ACC112 (cell line): ENCODE measurements at regions not wholly inside any gene's neighbourhood (a gene's known extent, or its start where the extent isn't known, plus 50 kb on each side); places are given as distances from the start of the nearest gene placed in this dataset.

Experiments
- H2AFZ ChIP-seq: fragments of 200-600 bp; sonication (generic); one replicate; pipeline ENCODE4 v1.6.0; 2017; ENCODE audit warnings: antibody characterized with exemption, low read length; ENCODE audit not compliant: unreplicated experiment
- H3K27ac ChIP-seq: fragments of 200-600 bp; sonication (generic); 2 replicates; pipeline ENCODE4 v1.5.1; 2014; ENCODE audit warnings: low read depth, mild to moderate bottlenecking, antibody characterized with exemption, low read length, moderate library complexity
- H3K27me3 ChIP-seq: fragments of 200-600 bp; sonication (generic); 2 replicates; pipeline ENCODE4 v1.6.1; 2014; ENCODE audit warnings: mild to moderate bottlenecking, antibody characterized with exemption, low read length, moderate library complexity, mixed read lengths; ENCODE audit not compliant: insufficient read depth
- H3K36me3 ChIP-seq: fragments of 200-600 bp; sonication (generic); 2 replicates; pipeline ENCODE4 v1.6.1; 2016; ENCODE audit warnings: mild to moderate bottlenecking, antibody characterized with exemption, low read length, moderate library complexity, mixed read lengths; ENCODE audit not compliant: insufficient read depth
- H3K4me1 ChIP-seq: fragments of 200-600 bp; sonication (generic); one replicate; pipeline ENCODE4 v1.6.1; 2016; ENCODE audit warnings: low read length, mixed read lengths; ENCODE audit not compliant: insufficient read depth, unreplicated experiment, control insufficient read depth
- H3K4me3 ChIP-seq: fragments of 200-600 bp; sonication (generic); 2 replicates; pipeline ENCODE4 v1.5.1; 2014; ENCODE audit warnings: mild to moderate bottlenecking, low read depth, low read length
- H3K79me2 ChIP-seq: fragments of 200-600 bp; sonication (generic); one replicate; pipeline ENCODE4 v1.6.0; 2016; ENCODE audit warnings: low read length; ENCODE audit not compliant: control insufficient read depth, unreplicated experiment, insufficient read depth

DNA sequence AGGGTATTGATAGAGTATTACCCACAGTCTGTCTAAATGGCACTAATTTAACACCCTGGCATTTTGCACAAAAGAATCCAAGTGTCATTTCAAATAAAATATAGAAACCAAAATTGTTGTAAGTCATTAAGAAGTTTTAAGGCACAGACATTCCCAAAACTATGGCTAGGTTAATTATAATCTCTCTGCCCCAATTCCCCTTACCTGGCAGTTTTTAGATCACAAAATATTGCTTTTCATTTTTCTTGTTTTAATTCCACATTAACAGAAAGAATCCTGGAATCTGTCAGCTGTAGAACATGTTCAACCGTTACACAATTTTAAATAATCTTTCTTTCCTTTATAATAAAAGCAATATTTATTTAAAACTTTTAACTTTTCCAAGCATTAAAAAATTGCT, 56.1 kb upstream of the PALS2 start:
- Histone ChIP-seq H3K79me2 (no peaks in the 10 kb centered on the region), H3K4me3 (no peak overlapping the region), H3K36me3 (no peaks in the 10 kb centered on the region), H2AFZ (no peak overlapping the region), H3K4me1 (no peaks in the 10 kb centered on the region), H3K27ac (no peak overlapping the region), H3K27me3 (peaks cover 69% of the 10 kb centered on the region)

DNA sequence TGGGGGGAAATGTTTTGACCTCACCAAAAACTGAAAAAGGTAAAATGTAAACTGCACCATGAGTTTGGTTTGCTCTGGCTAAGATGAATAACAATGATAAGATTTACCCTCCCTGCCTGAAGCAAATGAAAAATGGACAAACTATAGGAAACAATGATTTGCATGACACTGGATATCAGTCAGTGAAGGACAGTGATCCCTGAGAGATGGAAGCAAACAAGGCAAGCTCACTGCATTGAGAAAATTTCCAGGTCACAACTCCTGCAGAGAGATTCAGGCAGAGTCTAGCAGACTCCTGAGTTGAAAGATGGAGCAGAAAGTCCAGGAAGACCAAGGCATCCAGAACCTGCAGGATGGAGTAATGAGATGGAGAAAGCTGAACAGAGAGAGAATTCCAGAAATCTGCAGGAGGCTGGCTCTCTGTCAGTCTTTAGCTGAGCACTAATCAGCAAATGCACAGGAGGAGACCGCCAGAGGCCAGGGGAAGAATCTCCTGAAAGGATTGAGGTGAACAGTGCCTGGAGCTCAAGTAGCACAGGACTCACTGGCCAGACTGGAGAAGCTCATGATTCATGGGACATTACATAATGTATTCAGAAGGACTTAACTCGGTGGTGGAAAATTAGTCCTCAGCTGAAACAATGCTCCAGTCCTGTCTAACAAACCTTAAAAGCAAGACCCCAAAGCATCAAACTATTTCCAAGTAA, 51.2 kb upstream of the PALS2 start:
- no peaks in the 10 kb centered on the region for H3K36me3 ChIP-seq
- H3K27me3 ChIP-seq, result peaks cover 51% of the 10 kb centered on the region
- no peaks in the 10 kb centered on the region for H3K4me1 ChIP-seq
- no peaks in the 10 kb centered on the region for H3K79me2 ChIP-seq
- H3K27ac ChIP-seq, result no peak overlapping the region
- no peak overlapping the region for H3K4me3 ChIP-seq
- H2AFZ ChIP-seq, result no peak overlapping the region
